HEK293 (cell line): ENCODE measurements at regions not wholly inside any gene's neighbourhood (a gene's known extent, or its start where the extent isn't known, plus 50 kb on each side); places are given as distances from the start of the nearest gene placed in this dataset.
"Not testable (repeated sequence)": the region's sequence is repeated elsewhere in the genome, so short reads cannot be mapped to it uniquely, and the experiment has no call there.

Experiments used
- FEZF1 ChIP-seq: fragments of 450-650 bp; formaldehyde crosslinking; IDR thresholded peaks from 2 replicates; pipeline ENCODE4 v1.5.1; 2016; ENCODE audit warnings: missing biosample characterization, missing genetic modification characterization
- GLI2 ChIP-seq: fragments of 450-650 bp; formaldehyde crosslinking; IDR thresholded peaks from 2 replicates; pipeline ENCODE4; 2017; ENCODE audit warnings: missing biosample characterization, missing genetic modification characterization, low read depth, borderline replicate concordance
- IKZF3 ChIP-seq: fragments of 450-650 bp; IDR thresholded peaks from 2 replicates; pipeline ENCODE4 v1.5.0; 2018; ENCODE audit warnings: missing biosample characterization, mild to moderate bottlenecking, missing genetic modification characterization, moderate library complexity
- SETDB1 ChIP-seq: IDR thresholded peaks from one replicate; pipeline ENCODE4 v1.6.1; 2017; ENCODE audit warnings: mild to moderate bottlenecking, low read length, moderate library complexity, mixed read lengths; ENCODE audit not compliant: insufficient read length
- YY1 ChIP-seq: fragments of 450-650 bp; formaldehyde crosslinking; IDR thresholded peaks from 2 replicates; pipeline ENCODE4 v1.5.1; 2018; ENCODE audit warnings: missing biosample characterization, missing genetic modification characterization
- ZBTB1 ChIP-seq: fragments of 450-650 bp; formaldehyde crosslinking; IDR thresholded peaks from 2 replicates; pipeline ENCODE4 v1.5.1; 2016; ENCODE audit warnings: missing biosample characterization, missing genetic modification characterization
- ZNF140 ChIP-seq: fragments of 450-650 bp; formaldehyde crosslinking; IDR thresholded peaks from 2 replicates; pipeline ENCODE4 v1.5.1; 2016; ENCODE audit warnings: missing biosample characterization, missing genetic modification characterization
- ZNF24 ChIP-seq: fragments of 450-650 bp; formaldehyde crosslinking; IDR thresholded peaks from 2 replicates; pipeline ENCODE4 v1.5.1; 2016; ENCODE audit warnings: missing biosample characterization, missing genetic modification characterization
- ZNF324 ChIP-seq: fragments of 450-650 bp; formaldehyde crosslinking; IDR thresholded peaks from 2 replicates; pipeline ENCODE4 v1.5.1; 2016; ENCODE audit warnings: missing biosample characterization, missing genetic modification characterization
- ZNF677 ChIP-seq: fragments of 450-650 bp; IDR thresholded peaks from 2 replicates; pipeline ENCODE4 v1.5.0; 2018; ENCODE audit warnings: missing biosample characterization, mild to moderate bottlenecking, missing genetic modification characterization, moderate library complexity
- TF ChIP-seq, protein P1 (sequence below): fragments of 450-650 bp; formaldehyde crosslinking; IDR thresholded peaks from 2 replicates; pipeline ENCODE4 v1.5.1; 2016; ENCODE audit warnings: missing biosample characterization, missing genetic modification characterization
- TF ChIP-seq, protein P2 (sequence below): fragments of 450-650 bp; IDR thresholded peaks from 2 replicates; pipeline ENCODE4 v1.5.1; 2018; ENCODE audit warnings: missing biosample characterization, missing genetic modification characterization
- TF ChIP-seq, protein P3 (sequence below): fragments of 450-650 bp; formaldehyde crosslinking; IDR thresholded peaks from 2 replicates; pipeline ENCODE4 v1.5.1; 2016; ENCODE audit warnings: missing biosample characterization, missing genetic modification characterization, low read depth
- TF ChIP-seq, protein P4 (sequence below): fragments of 450-650 bp; formaldehyde crosslinking; IDR thresholded peaks from 2 replicates; pipeline ENCODE4 v1.5.1; 2017; ENCODE audit warnings: missing biosample characterization, missing genetic modification characterization

DNA sequence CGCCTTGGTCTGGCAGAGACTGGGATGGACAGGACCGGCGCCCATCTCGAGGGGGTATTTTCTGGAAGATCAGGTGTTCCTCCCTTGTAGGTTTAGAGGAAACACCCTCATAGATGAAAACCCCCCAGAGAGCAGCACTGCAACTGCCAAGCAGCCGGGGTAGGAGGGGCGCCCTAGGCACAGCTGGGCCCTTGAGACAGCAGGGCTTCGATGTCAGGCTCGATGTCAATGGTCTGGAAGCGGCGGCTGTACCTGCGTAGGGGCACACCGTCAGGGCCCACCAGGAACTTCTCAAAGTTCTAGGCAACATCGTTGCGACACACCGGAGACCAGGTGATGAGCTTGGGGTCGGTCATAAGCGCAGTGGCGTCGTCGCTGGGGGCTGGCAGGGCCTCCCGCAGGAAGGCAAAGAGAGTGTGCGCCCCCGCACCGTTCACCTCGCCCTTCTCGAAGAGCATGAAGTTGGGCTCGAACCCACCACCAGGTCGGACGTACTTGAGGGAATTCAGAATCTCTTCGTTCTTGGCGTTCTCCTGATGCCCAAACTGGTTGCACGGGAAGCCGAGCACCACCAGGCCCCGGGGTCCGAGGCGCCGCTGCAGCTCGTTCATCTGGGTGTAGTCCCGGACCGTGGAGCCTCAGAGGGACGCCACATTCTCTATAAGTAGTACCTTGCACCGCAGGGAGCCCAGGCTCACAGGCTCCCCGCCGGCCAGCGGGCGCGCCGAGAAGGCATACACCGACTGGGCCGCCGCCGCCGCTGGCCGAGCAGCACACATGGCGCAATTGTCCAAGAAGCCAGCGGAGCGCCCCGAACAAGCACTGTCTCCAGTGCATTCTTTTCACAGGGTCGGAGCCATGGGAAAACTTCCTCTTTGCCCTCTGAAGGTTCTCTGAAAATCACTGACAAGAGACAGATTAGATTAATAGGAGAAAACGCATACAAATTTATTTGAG, 59.0 kb upstream of the ATXN3L start:
- TF ChIP-seq ZNF324 (tag by site-specific recombination); GLI2 (tag by site-specific recombination); ZNF140 (tag by site-specific recombination); ZNF24 (tag by site-specific recombination); SETDB1; YY1 (tag by site-specific recombination); IKZF3 (tag by site-specific recombination); FEZF1; ZBTB1; ZNF677 (tag by site-specific recombination): not testable (repeated sequence)
- TF ChIP-seq, protein P1, sequence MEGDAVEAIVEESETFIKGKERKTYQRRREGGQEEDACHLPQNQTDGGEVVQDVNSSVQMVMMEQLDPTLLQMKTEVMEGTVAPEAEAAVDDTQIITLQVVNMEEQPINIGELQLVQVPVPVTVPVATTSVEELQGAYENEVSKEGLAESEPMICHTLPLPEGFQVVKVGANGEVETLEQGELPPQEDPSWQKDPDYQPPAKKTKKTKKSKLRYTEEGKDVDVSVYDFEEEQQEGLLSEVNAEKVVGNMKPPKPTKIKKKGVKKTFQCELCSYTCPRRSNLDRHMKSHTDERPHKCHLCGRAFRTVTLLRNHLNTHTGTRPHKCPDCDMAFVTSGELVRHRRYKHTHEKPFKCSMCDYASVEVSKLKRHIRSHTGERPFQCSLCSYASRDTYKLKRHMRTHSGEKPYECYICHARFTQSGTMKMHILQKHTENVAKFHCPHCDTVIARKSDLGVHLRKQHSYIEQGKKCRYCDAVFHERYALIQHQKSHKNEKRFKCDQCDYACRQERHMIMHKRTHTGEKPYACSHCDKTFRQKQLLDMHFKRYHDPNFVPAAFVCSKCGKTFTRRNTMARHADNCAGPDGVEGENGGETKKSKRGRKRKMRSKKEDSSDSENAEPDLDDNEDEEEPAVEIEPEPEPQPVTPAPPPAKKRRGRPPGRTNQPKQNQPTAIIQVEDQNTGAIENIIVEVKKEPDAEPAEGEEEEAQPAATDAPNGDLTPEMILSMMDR (tag by site-specific recombination), result not testable (repeated sequence)
- TF ChIP-seq, protein P2, sequence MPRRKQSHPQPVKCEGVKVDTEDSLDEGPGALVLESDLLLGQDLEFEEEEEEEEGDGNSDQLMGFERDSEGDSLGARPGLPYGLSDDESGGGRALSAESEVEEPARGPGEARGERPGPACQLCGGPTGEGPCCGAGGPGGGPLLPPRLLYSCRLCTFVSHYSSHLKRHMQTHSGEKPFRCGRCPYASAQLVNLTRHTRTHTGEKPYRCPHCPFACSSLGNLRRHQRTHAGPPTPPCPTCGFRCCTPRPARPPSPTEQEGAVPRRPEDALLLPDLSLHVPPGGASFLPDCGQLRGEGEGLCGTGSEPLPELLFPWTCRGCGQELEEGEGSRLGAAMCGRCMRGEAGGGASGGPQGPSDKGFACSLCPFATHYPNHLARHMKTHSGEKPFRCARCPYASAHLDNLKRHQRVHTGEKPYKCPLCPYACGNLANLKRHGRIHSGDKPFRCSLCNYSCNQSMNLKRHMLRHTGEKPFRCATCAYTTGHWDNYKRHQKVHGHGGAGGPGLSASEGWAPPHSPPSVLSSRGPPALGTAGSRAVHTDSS (tag by site-specific recombination), result not testable (repeated sequence)
- TF ChIP-seq, protein P3, sequence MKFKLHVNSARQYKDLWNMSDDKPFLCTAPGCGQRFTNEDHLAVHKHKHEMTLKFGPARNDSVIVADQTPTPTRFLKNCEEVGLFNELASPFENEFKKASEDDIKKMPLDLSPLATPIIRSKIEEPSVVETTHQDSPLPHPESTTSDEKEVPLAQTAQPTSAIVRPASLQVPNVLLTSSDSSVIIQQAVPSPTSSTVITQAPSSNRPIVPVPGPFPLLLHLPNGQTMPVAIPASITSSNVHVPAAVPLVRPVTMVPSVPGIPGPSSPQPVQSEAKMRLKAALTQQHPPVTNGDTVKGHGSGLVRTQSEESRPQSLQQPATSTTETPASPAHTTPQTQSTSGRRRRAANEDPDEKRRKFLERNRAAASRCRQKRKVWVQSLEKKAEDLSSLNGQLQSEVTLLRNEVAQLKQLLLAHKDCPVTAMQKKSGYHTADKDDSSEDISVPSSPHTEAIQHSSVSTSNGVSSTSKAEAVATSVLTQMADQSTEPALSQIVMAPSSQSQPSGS (tag by site-specific recombination), result not testable (repeated sequence)
- TF ChIP-seq, protein P4, sequence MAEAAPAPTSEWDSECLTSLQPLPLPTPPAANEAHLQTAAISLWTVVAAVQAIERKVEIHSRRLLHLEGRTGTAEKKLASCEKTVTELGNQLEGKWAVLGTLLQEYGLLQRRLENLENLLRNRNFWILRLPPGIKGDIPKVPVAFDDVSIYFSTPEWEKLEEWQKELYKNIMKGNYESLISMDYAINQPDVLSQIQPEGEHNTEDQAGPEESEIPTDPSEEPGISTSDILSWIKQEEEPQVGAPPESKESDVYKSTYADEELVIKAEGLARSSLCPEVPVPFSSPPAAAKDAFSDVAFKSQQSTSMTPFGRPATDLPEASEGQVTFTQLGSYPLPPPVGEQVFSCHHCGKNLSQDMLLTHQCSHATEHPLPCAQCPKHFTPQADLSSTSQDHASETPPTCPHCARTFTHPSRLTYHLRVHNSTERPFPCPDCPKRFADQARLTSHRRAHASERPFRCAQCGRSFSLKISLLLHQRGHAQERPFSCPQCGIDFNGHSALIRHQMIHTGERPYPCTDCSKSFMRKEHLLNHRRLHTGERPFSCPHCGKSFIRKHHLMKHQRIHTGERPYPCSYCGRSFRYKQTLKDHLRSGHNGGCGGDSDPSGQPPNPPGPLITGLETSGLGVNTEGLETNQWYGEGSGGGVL, result not testable (repeated sequence)
